ENCODE measurements at regions not wholly inside any gene's neighbourhood (a gene's known extent, or its start where the extent isn't known, plus 50 kb on each side); places are given as distances from the start of the nearest gene placed in this dataset.

GRCh38 chrX:140848800-140849199 lies 139.2 kb downstream of the LINC00632 start:
- TF ChIP-seq CTCF (IDR thresholded peaks at IDR 0.05): no peak
- DNase-seq (ENCODE audit: low spot score): no peak
- Histone ChIP-seq H3K4me3 (no peak overlapping the region), H3K27ac (no peak overlapping the region)

GRCh38 chrX:140860718-140861117 lies 141.7 kb upstream of the SPANXB1 start:
- TF ChIP-seq CTCF (IDR thresholded peaks at IDR 0.05): no peak
- DNase-seq (ENCODE audit: low spot score): no peak
- H3K4me3 ChIP-seq: no peak overlapping the region
- no peak overlapping the region for H3K27ac ChIP-seq

- Histone ChIP-seq H3K27ac (no peak overlapping the region), H3K4me3 (no peak overlapping the region)
- DNase-seq (ENCODE audit: low spot score): no peak
- TF ChIP-seq CTCF (IDR thresholded peaks at IDR 0.05): no peak
Measured at GRCh38 chrX:140866446-140866845, 135.9 kb upstream of the SPANXB1 start.

DNA sequence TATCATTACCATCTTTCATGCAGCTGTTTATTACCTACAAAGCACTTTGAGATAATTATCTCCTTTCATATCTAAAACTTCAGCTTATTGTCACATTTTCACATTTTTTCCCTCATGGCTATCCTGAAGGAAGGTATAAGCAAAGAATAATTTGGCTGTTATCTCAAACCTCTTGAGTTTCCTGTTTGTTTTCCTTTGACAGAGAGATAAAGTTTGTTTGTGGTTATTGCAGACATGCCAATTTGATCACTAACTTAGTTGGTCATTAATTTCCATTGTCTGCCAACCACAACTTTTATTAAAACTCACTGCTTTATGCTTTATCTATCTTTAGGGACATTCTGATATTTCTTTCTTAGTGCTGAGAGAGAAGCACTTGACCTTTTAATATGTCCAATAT lies 89.8 kb upstream of the SPANXB1 start:
- Histone ChIP-seq H3K4me3 (no peak overlapping the region), H3K27ac (no peak overlapping the region)
- DNase-seq (ENCODE audit: low spot score): no peak
- no peak for TF ChIP-seq CTCF (IDR thresholded peaks at IDR 0.05)

DNA sequence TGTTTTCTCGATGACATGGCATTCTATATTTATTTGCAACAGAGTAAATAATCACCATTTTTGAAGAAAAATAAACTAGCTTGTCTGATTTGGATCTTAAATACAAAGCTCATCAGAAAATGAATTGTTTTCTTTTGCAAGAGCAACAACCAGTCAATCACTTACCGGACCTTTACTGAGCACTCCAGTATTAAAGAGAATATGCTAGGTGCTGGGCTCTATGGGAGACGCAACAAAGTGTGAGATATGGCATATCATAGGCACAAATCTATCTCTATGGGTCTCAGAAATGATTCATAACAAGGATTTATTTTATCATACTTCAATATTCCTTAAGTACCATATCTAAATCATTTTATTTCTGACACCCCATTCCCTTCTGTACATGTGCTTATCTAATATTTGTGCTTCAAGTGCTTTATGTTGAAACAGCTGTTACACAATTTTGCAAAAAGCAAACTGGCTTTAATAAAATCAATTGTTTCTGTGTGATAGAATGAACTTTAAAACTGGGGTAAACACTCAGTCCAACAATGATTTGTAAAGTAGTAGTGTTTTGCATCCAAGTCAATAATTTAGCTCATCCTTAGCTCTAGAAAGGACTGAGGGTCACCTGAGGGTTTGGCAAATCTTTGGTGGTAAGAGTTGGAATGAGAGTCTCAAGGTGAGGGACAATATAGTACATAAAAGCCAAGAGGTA lies 88.4 kb upstream of the SPANXB1 start:
- H3K4me3 ChIP-seq: no peak overlapping the region
- no peak overlapping the region for H3K27ac ChIP-seq
- DNase-seq (ENCODE audit: low spot score): no peak
- no peak for TF ChIP-seq CTCF (IDR thresholded peaks at IDR 0.05)

DNA sequence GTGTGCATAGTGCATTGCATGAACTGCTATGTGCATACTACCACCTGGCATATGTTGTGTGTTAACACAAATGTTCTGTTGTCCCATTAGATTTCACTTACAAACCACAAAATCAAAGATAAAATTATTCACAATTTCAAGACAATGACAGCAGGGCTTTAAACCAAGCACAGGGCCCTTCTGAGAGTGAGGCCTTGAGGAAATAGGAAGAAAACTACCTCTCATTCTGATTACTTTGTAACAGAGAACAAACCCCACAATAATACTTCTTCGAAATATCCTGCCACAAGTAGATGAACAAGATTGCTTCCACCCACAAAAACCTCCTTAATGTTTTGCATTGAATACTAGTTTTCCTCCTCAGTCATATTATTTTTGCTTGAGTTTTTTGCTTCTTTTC lies 85.5 kb upstream of the SPANXB1 start:
- Histone ChIP-seq H3K4me3 (no peak overlapping the region), H3K27ac (no peak overlapping the region)
- no peak for TF ChIP-seq CTCF (IDR thresholded peaks at IDR 0.05)
- DNase-seq (ENCODE audit: low spot score): no peak

- H3K27ac ChIP-seq: no peak overlapping the region
- no peak for DNase-seq (ENCODE audit: low spot score)
- no peak overlapping the region for H3K4me3 ChIP-seq
- no peak for TF ChIP-seq CTCF (IDR thresholded peaks at IDR 0.05)
Measured at GRCh38 chrX:140917354-140918115, 84.9 kb upstream of the SPANXB1 start.

Measured in coronary artery (tissue), 2 donors.